GM10266 (cell line): ENCODE measurements at regions not wholly inside any gene's neighbourhood (a gene's known extent, or its start where the extent isn't known, plus 50 kb on each side); places are given as distances from the start of the nearest gene placed in this dataset.

ENCODE experiments used
- DNase-seq: peaks from one replicate; pipeline ENCODE4 v3.0.0; 2012; ENCODE audit errors: extremely low spot score
- CTCF ChIP-seq: IDR thresholded peaks from 2 replicates; pipeline ENCODE4 v1.5.1; 2012; ENCODE audit warnings: mild to moderate bottlenecking, low read depth; ENCODE audit not compliant: control insufficient read depth, insufficient read depth; ENCODE audit errors: missing control alignments

GRCh38 chr4:160299177-160299576 lies 1196.3 kb downstream of the RAPGEF2 start:
- no peak for DNase-seq
- no peak for TF ChIP-seq CTCF

- DNase-seq: no peak
- TF ChIP-seq CTCF: no peak
Observed at GRCh38 chr4:160299608-160300007, 1196.7 kb downstream of the RAPGEF2 start.

- no peak for TF ChIP-seq CTCF
- no peak for DNase-seq
Observed at GRCh38 chr4:160316036-160316435, 1213.2 kb downstream of the RAPGEF2 start.

- no peak for DNase-seq
- no peak for TF ChIP-seq CTCF
Observed at GRCh38 chr4:160318567-160319220, 1215.8 kb downstream of the RAPGEF2 start.

GRCh38 chr4:160319221-160319867 lies 1216.5 kb downstream of the RAPGEF2 start:
- no peak for DNase-seq
- no peak for TF ChIP-seq CTCF

- no peak for TF ChIP-seq CTCF
- DNase-seq: no peak
Observed at GRCh38 chr4:160319868-160320260, 1217.0 kb downstream of the RAPGEF2 start.

- TF ChIP-seq CTCF: no peak
- no peak for DNase-seq
Observed at GRCh38 chr4:160326110-160326509, 1223.2 kb downstream of the RAPGEF2 start.
